ENCODE measurements at regions not wholly inside any gene's neighbourhood (a gene's known extent, or its start where the extent isn't known, plus 50 kb on each side); places are given as distances from the start of the nearest gene placed in this dataset.

GRCh38 chr5:115354246-115354645 lies 57.8 kb upstream of the CCDC112 start:
- TF ChIP-seq EP300 (IDR thresholded peaks at IDR 0.05) (no peak), POLR2AphosphoS5 (IDR thresholded peaks at IDR 0.05) (no peak), POLR2A (IDR thresholded peaks at IDR 0.05) (no peak), CTCF (IDR thresholded peaks at IDR 0.05) (no peak)
- no peaks in the 10 kb centered on the region for H3K27me3 ChIP-seq
- H3K4me3 ChIP-seq, result no peak overlapping the region
- H3K36me3 ChIP-seq, result no peaks in the 10 kb centered on the region
- H3K9me3 ChIP-seq, result peaks cover 3% of the 10 kb centered on the region
- no peak for DNase-seq (ENCODE audit: low spot score in 2 of 2)
- 46% methylated on average over 4 of the region's 5 CpGs for WGBS
- no peak overlapping the region for H3K27ac ChIP-seq
- H3K4me1 ChIP-seq, result no peaks in the 10 kb centered on the region

DNA sequence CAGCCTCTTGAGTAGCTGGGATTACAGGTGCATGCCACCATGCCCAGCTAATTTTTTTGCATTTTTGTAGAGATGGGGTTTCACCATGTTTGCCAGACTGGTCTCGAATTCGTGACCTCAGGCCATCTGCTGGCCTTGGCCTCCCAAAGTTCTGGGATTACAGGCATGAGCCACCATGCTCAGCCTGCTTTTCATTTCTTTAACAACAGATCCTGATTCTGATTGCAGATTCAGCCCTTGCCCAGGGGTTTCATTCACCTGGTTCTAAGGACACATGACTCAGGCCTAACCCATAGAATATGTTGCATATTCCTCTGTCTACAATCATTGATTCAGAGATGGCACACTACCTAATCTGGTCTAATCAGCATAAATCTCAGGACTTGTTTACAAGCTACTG lies 56.1 kb upstream of the CCDC112 start:
- Histone ChIP-seq H3K4me3 (no peak overlapping the region), H3K27me3 (no peaks in the 10 kb centered on the region), H3K9me3 (peaks cover 3% of the 10 kb centered on the region), H3K36me3 (no peaks in the 10 kb centered on the region), H3K27ac (no peak overlapping the region), H3K4me1 (peaks cover 6% of the 10 kb centered on the region)
- WGBS, result 100% methylated on average over 2 of the region's 2 CpGs
- TF ChIP-seq POLR2A (IDR thresholded peaks at IDR 0.05) (no peak), CTCF (IDR thresholded peaks at IDR 0.05) (no peak), EP300 (IDR thresholded peaks at IDR 0.05) (no peak), POLR2AphosphoS5 (IDR thresholded peaks at IDR 0.05) (no peak)
- DNase-seq (ENCODE audit: low spot score in 2 of 2), result no peak

GRCh38 chr5:115351356-115352195 lies 55.1 kb upstream of the CCDC112 start:
- no peak for DNase-seq (ENCODE audit: low spot score in 2 of 2)
- peaks cover 6% of the 10 kb centered on the region for H3K4me1 ChIP-seq
- TF ChIP-seq POLR2A (IDR thresholded peaks at IDR 0.05), result no peak
- TF ChIP-seq EP300 (IDR thresholded peaks at IDR 0.05), result no peak
- no peak for TF ChIP-seq CTCF (IDR thresholded peaks at IDR 0.05)
- no peak for TF ChIP-seq POLR2AphosphoS5 (IDR thresholded peaks at IDR 0.05)
- no peak overlapping the region for H3K4me3 ChIP-seq
- H3K27ac ChIP-seq, result no peak overlapping the region
- peaks cover 3% of the 10 kb centered on the region for H3K9me3 ChIP-seq
- no peaks in the 10 kb centered on the region for H3K27me3 ChIP-seq
- no peaks in the 10 kb centered on the region for H3K36me3 ChIP-seq

- no peak for TF ChIP-seq POLR2AphosphoS5 (IDR thresholded peaks at IDR 0.05)
- no peak for TF ChIP-seq POLR2A (IDR thresholded peaks at IDR 0.05)
- no peak for TF ChIP-seq CTCF (IDR thresholded peaks at IDR 0.05)
- TF ChIP-seq EP300 (IDR thresholded peaks at IDR 0.05), result no peak
- Histone ChIP-seq H3K36me3 (no peaks in the 10 kb centered on the region), H3K4me3 (no peak overlapping the region), H3K9me3 (peaks cover 3% of the 10 kb centered on the region), H3K27me3 (no peaks in the 10 kb centered on the region), H3K27ac (no peak overlapping the region), H3K4me1 (peaks cover 6% of the 10 kb centered on the region)
- DNase-seq (ENCODE audit: low spot score in 2 of 2), result no peak
- 79% methylated on average over 3 of the region's 3 CpGs for WGBS
Observed at GRCh38 chr5:115350894-115351293, 54.4 kb upstream of the CCDC112 start.

GRCh38 chr5:115349001-115349817 lies 52.8 kb upstream of the CCDC112 start:
- no peak for DNase-seq (ENCODE audit: low spot score in 2 of 2)
- TF ChIP-seq EP300 (IDR thresholded peaks at IDR 0.05), result no peak
- TF ChIP-seq CTCF (IDR thresholded peaks at IDR 0.05), result no peak
- no peak overlapping the region for H3K27ac ChIP-seq

More at GRCh38 chr5:115349001-115349817, 52.8 kb upstream of the CCDC112 start:
- Histone ChIP-seq H3K4me3 (no peak overlapping the region), H3K36me3 (no peaks in the 10 kb centered on the region), H3K9me3 (no peaks in the 10 kb centered on the region), H3K27me3 (no peaks in the 10 kb centered on the region), H3K4me1 (peaks cover 6% of the 10 kb centered on the region)
- 40% methylated on average over 5 of the region's 5 CpGs for WGBS

Measured in suprapubic skin (tissue), 4 donors.